Iris pigment epithelial cell (primary cell): ENCODE measurements at regions not wholly inside any gene's neighbourhood (a gene's known extent, or its start where the extent isn't known, plus 50 kb on each side); places are given as distances from the start of the nearest gene placed in this dataset.

Experiments
- DNase-seq: peaks from one replicate; pipeline ENCODE4 v3.0.0-alpha.2; 2011; ENCODE audit warnings: low read depth

DNA sequence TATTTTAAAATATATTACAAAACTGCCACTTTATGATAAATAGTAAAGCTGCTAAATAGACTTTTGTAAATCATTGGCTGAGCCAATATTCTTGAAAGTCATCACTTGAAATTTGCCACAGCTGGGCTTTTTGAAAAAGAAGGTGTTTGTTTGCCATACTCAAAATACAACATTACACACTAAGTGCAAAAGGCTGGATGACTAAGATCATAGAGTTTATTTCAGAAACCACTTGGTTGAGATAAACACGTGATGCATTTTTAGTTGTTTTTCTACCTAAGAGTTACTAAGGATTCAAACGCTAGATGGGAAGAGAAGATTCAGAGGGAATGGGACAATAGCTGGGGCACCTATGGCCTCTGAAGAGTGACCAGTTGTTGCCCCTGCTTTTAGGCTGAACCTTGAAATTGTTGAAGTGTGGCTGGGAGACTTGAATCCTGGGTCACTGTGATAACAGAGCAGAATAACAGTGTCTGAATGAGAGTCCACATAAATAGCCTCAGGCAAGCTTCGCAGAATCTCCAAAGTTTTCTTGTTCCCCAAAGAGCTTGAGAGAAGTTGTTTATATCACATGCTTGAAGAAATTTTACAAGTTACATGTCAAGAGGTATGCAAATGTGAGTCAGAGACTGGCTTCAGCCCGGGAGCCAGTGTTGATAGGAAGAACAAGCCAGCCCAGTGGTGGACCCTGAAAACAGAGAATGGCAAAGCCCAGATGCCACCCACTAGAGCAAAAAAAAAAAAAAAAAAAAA is 409.8 kb downstream of the GPD2 start:
- peak; percentile 58 for DNase-seq

- no peak for DNase-seq
Observed at GRCh38 chr2:156852210-156852609, 405.3 kb upstream of the GALNT5 start.

DNA sequence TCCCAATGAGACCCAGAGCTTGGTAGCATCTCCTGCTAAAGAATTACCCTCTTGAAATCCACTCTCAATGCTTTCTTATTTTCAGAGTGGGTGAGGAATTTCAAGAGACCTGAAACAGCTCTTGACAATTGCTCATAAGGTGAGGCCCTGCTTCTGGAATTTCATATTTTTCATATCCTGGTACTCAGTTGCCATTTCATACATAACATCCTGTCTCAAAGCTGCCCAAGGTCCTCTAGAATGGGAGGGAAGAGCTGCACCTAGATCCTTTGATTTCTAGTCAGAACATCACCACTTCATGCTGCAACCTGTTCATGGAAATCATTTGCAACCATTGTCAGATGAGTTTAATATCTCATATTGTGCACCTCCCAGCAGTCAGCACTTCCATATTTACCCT is 404.8 kb upstream of the GALNT5 start:
- DNase-seq: no peak

DNA sequence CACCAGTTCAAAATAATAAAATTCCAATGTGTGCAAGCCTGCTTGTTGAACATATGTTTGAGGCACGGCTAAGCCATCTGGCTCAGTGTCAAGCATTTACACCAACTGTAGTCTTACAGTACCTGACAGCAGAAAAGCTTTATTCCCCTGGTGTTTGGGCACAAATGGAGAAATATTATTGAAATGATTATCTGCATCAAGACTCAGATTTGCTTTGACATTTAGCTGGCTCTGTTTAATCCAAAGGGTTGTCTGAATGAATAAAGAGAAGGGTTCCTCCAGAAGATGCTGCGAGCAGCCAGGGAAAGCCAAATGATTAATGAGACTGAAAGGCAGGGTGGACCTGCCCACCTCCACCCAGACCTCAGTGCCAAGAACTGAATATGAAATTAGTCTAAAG is 393.2 kb upstream of the GALNT5 start:
- peak; percentile 13 for DNase-seq

DNA sequence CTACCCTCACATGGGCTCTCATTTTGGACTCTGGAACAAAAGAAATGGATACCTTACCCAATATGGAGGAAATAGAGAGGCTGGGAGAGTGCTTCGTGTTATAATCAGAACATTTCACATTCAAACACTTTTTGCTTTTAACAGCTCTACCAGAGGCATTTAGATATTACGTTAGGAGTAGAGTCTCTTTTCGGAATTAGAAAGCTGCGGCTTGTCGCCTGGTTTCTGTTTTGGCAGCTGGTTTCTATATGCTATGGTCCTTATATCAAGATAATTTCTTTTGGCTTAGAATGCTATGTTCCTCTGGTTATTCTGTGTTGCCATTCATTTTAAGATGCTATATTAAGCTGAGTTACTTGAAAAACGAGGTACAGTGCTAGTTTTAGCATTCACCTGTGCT is 392.8 kb upstream of the GALNT5 start:
- DNase-seq: no peak

- peak; percentile 7 for DNase-seq
Observed at GRCh38 chr2:156867201-156867600, 390.3 kb upstream of the GALNT5 start.

GRCh38 chr2:156874707-156875106 is 382.8 kb upstream of the GALNT5 start:
- DNase-seq: no peak

GRCh38 chr2:156883804-156884203 is 373.7 kb upstream of the GALNT5 start:
- peak; percentile 74 for DNase-seq

DNA sequence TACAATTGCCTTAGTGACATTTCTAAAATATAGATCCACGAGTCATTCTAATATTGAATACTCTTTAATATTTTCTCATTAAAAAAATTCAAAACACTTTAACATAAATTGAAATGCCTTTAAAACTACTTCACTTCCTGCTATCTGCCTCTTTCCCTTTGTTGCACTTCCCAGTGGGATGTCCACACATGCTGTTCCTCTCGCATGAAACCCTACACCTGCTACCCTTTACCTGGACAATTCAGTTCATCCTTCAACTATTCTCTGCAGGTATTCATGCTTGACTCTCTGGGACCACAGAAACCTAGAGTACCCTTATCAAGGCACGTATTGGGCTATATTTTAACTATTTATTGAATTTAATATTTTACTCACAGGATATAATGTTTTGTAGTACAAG is 373.3 kb upstream of the GALNT5 start:
- no peak for DNase-seq

- DNase-seq: peak; percentile 11
Observed at GRCh38 chr2:156890529-156891148, 366.9 kb upstream of the GALNT5 start.

DNA sequence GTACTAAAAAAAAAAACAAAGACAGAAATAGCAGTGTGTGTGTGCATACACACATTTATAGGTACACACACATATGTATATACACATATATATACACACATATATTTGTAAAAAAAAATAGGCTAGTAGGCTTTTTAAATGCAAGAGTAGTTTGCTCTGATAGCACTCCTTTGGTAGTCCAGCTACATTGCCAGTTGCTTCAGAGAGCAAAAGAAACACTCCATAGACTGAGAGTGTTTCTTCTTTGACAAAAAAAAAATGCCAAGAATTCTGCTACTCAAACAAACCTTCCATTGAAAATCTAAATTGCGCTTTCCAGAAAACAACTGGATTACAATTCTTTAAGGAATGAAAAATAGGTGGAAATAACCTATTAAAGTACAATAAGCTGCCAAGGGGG is 365.9 kb upstream of the GALNT5 start:
- no peak for DNase-seq

- DNase-seq: peak; percentile 63
Observed at GRCh38 chr2:156892467-156893281, 364.8 kb upstream of the GALNT5 start.

GRCh38 chr2:156896294-156896693 is 361.2 kb upstream of the GALNT5 start:
- peak; percentile 71 for DNase-seq

DNA sequence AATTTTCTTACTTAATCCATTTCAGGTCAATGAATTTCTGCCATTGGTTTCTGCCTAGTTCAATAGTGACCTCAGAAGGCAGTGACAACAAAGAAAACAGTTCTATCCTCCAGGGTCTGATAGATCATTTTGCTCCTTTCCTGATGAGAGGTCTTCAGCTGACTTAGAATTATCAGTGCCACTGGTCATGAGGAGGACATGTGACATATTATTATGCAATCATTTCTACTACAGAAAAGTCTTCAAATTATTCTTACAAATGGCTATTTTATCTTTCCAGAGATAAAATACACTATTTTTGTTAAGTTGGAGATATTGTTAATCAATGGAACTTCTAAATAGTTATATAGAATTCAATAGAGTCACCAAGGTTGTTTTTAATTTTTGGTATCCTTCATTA is 360.0 kb upstream of the GALNT5 start:
- DNase-seq: no peak

DNA sequence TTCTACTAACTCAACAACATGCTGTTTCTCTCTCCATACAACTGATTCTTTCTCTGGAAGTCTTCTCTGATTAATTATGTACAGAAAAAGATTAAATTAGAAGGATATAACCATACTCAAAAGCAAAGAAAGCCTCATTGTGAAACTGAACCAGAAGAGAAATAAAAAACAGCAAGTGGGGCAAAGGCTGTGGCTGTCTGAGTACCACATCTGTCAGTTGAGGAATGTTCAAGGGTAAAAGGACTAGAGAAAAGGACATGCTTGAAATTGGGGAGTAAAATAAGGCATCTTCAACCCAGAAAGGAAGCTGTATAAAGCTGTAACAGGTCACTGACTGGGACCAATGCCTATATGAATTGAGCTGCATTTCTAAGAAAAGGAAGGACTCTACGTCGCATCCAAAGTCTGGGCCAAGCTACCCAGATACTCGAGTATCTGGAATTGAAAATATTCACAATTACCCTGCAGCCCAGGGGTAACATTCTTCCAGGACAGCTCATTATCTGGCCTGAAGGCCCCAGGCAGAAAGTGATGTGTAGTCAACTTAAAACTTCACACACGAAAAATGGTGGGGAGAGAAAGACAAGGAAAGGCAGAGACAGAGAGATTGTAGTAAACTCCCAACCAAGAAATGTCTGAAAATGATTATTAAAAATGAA is 356.0 kb upstream of the GALNT5 start:
- DNase-seq: peak; percentile 84

- DNase-seq: peak; percentile 58
Observed at GRCh38 chr2:156903335-156903734, 354.2 kb upstream of the GALNT5 start.

- DNase-seq: peak; percentile 60
Observed at GRCh38 chr2:156907806-156908205, 349.7 kb upstream of the GALNT5 start.

- peak; percentile 88 for DNase-seq
Observed at GRCh38 chr2:156908825-156909224, 348.7 kb upstream of the GALNT5 start.

- DNase-seq: no peak
Observed at GRCh38 chr2:156909983-156910382, 347.5 kb upstream of the GALNT5 start.

GRCh38 chr2:156915332-156915731 is 342.2 kb upstream of the GALNT5 start:
- no peak for DNase-seq

DNA sequence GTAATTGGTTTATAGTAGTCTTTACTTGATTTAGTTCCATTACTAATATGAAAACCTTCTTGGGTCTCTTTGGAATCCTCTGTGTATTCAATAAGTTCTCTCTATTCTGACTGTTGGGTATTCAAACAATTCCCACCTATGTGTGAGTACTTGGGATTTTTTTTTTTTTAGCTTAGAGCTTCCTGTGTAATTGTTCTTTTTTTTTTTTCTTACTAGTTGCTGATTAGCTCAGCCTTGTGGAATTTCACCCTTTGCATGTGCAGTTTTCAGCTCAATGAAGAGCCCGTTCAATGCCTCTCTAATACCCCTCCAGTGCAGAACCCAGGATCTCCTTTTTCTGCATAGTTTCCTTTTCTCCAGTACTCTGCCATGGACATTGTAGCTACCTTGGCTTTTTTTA is 339.1 kb upstream of the GALNT5 start:
- peak; percentile 57 for DNase-seq

DNA sequence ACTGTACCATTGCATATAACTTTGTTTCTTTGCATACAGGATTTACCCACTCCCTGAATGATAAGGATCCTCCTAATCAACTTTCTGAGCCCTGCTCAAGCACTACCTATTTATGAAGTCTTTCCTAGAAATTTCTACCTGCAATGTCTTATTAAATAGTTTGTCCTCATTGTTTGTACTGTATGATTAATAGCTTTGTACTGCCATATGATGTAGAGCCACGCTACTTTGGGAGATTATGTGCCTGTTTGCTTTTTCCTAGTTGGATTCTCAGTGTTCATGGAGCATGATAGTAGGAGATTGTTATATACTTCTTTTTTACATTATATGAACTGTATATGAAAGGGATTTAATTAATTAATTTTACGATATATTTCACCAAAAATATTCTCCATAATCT is 327.1 kb upstream of the GALNT5 start:
- DNase-seq: no peak
